HL-60 (cell line): ENCODE measurements at regions not wholly inside any gene's neighbourhood (a gene's known extent, or its start where the extent isn't known, plus 50 kb on each side); places are given as distances from the start of the nearest gene placed in this dataset.

Experiments used
- DNase-seq, 2 experiments: peaks; one replicate each; pipeline ENCODE4 v3.0.0-alpha.2; 2010 to 2020; ENCODE audit warnings: low read depth in 1 of 2, low spot score in 1 of 2
- H3K27ac ChIP-seq: fragments of 250-450 bp; sonication (Bioruptor Pico); replicated peaks from 2 replicates; pipeline ENCODE4 v1.5.1; 2020; ENCODE audit warnings: mild to moderate bottlenecking, moderate library complexity
- H3K27me3 ChIP-seq: fragments of 250-450 bp; sonication (Bioruptor Pico); 2 replicates; pipeline ENCODE4 v1.5.1; 2021; ENCODE audit warnings: mild to moderate bottlenecking, moderate library complexity; ENCODE audit not compliant: insufficient read depth, poor library complexity, severe bottlenecking
- H3K4me3 ChIP-seq: replicated peaks from 2 replicates; pipeline ENCODE4 v1.5.1; 2011; ENCODE audit warnings: mild to moderate bottlenecking, control low read depth, low read length; ENCODE audit not compliant: insufficient read depth
- CTCF ChIP-seq: IDR thresholded peaks from one replicate; pipeline ENCODE4 v1.5.1; 2011; ENCODE audit warnings: low read length, control low read depth, inconsistent platforms; ENCODE audit not compliant: insufficient read depth
- GABPA ChIP-seq: IDR thresholded peaks from 2 replicates; pipeline ENCODE4 v1.6.1; 2012; ENCODE audit warnings: low read depth
- POLR2AphosphoS5 ChIP-seq: IDR thresholded peaks from 2 replicates; pipeline ENCODE4 v1.6.1; 2012; ENCODE audit warnings: low read depth
- REST ChIP-seq: IDR thresholded peaks from 2 replicates; pipeline ENCODE4 v1.6.1; 2012; ENCODE audit warnings: low read depth; ENCODE audit not compliant: insufficient replicate concordance
- SPI1 ChIP-seq: IDR thresholded peaks from 2 replicates; pipeline ENCODE4 v1.6.1; 2012; ENCODE audit warnings: low read depth, mild to moderate bottlenecking, borderline replicate concordance

GRCh38 chr5:148912146-148912545 is 85.7 kb downstream of the ADRB2 start:
- Histone ChIP-seq H3K27ac (no peak overlapping the region), H3K4me3 (no peak overlapping the region), H3K27me3 (no peaks in the 10 kb centered on the region)
- DNase-seq = no peak
- TF ChIP-seq GABPA (no peak), SPI1 (no peak), CTCF (no peak), POLR2AphosphoS5 (no peak), REST (no peak)

GRCh38 chr5:148912714-148913398 is 86.4 kb downstream of the ADRB2 start:
- H3K4me3 ChIP-seq = no peak overlapping the region
- H3K27ac ChIP-seq = no peak overlapping the region
- DNase-seq = no peak
- no peak for TF ChIP-seq GABPA
- H3K27me3 ChIP-seq = no peaks in the 10 kb centered on the region

- H3K27ac ChIP-seq = no peak overlapping the region
- H3K27me3 ChIP-seq = no peaks in the 10 kb centered on the region
- no peak overlapping the region for H3K4me3 ChIP-seq
- TF ChIP-seq POLR2AphosphoS5 = no peak
- no peak for TF ChIP-seq REST
- no peak for TF ChIP-seq SPI1
- no peak for DNase-seq
Observed at GRCh38 chr5:148913493-148913892, 87.1 kb downstream of the ADRB2 start.

GRCh38 chr5:148913985-148914431 is 87.6 kb downstream of the ADRB2 start:
- Histone ChIP-seq H3K27me3 (no peaks in the 10 kb centered on the region), H3K27ac (no peak overlapping the region), H3K4me3 (no peak overlapping the region)
- DNase-seq = no peak
- TF ChIP-seq CTCF (no peak), POLR2AphosphoS5 (no peak), SPI1 (no peak), REST (no peak), GABPA (no peak)
